Stomach (tissue), 8 donors: ENCODE measurements at regions not wholly inside any gene's neighbourhood (a gene's known extent, or its start where the extent isn't known, plus 50 kb on each side); places are given as distances from the start of the nearest gene placed in this dataset.
"Not testable (repeated sequence)": the region's sequence is repeated elsewhere in the genome, so short reads cannot be mapped to it uniquely, and the experiment has no call there.

Experiments
- DNase-seq, 2 donors: peaks; one replicate each; pipeline versions ENCODE4 v3.0.0 to v3.0.0-alpha.2; 2013 to 2019
- H3K27ac ChIP-seq, 5 donors: fragments of 200-600 bp in 4 of 5; sonication (generic) in 4 of 5; one replicate each; pipeline ENCODE4 v1.5.1; 2013 to 2019; ENCODE audit warnings: mild to moderate bottlenecking in 1 of 5, moderate library complexity in 1 of 5
- H3K27me3 ChIP-seq, 3 donors: fragments of 200-600 bp; sonication (generic); one replicate each; pipeline ENCODE4 v1.5.1; 2017 to 2019; ENCODE audit warnings: mixed run types in 1 of 3
- H3K36me3 ChIP-seq, 4 donors: fragments of 200-600 bp; sonication (generic); 1 replicate in 3 of 4; 2 replicates in 1 of 4; pipeline ENCODE4 v1.5.1; 2016 to 2019
- H3K4me1 ChIP-seq, 4 donors: fragments of 200-600 bp; sonication (generic); one replicate each; pipeline ENCODE4 v1.5.1; 2016 to 2019
- H3K4me3 ChIP-seq, 4 donors: fragments of 200-600 bp; sonication (generic) in 3 of 4; one replicate each; pipeline ENCODE4 v1.5.1; 2016 to 2019; ENCODE audit warnings: mild to moderate bottlenecking in 1 of 4
- H3K9me3 ChIP-seq, 4 donors: fragments of 200-600 bp; sonication (generic); one replicate each; pipeline ENCODE4 v1.5.1; 2016 to 2019
- CTCF ChIP-seq, 7 experiments: fragments of 450-650 bp in 4 of 7; fragments of 200-600 bp in 3 of 7; sonication (generic) in 3 of 7; IDR thresholded peaks; one replicate each; pipeline ENCODE4 v1.5.1; 2016 to 2019; ENCODE audit warnings: antibody characterized with exemption in 7 of 7, control low read depth in 2 of 7, mild to moderate bottlenecking in 1 of 7
- EP300 ChIP-seq: sonication (generic); formaldehyde crosslinking; IDR thresholded peaks from one replicate; pipeline ENCODE4 v1.6.1; 2017; ENCODE audit warnings: antibody characterized with exemption
- POLR2A ChIP-seq, 4 donors: fragments of 450-650 bp; IDR thresholded peaks; one replicate each; pipeline ENCODE4 v1.6.1; 2016; ENCODE audit warnings: antibody characterized with exemption in 4 of 4, control low read depth in 2 of 4, mild to moderate bottlenecking in 1 of 4, moderate library complexity in 1 of 4
- POLR2AphosphoS5 ChIP-seq, 3 donors: sonication (generic); formaldehyde crosslinking; IDR thresholded peaks; one replicate each; pipeline ENCODE4 v1.6.1; 2016; ENCODE audit warnings: antibody characterized with exemption in 3 of 3
- WGBS, 5 donors: extraction: QIAGEN DNeasy Blood & Tissue Kit in 3 of 5; methylation state at CpG; one replicate each; pipeline versions ENCODE4 v1.1.5 to v1.1.7; 2013 to 2018; 5-methylcytosine and 5-hydroxymethylcytosine counted together
- intact Hi-C: fragments of 100-400 bp; cut with DNase I; formaldehyde crosslinking; loops from one replicate; pipeline ENCODE4 v1.15.1; 2023; ENCODE audit warnings: low total_unique reads
- donor health status: healthy with polysubstance abuse.
- donor health status: Bipolar disorder and iron deficiency.
- donor health status: healthy.

DNA sequence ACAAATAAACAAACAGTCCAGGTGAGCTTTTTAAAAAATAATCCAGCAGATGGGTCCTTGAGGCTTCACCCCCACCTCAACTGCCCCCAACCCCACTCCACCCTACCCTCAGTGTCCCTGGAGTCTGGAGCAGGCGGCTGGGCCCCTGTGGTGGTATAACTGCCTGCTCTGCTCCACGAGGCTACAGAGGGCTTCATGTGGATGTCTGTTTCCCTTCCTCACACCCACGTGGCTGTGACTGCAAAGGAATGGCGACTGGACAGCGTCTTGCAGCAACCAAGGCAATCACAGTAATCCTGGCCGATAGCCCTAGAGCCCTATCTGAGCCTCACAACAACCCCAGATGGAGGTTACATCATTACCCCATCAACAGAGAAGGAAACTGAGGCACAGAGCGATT is 76.5 kb downstream of the SLC2A10 start:
- Histone ChIP-seq H3K4me1 (peaks cover 0 to 25% (median 0%) of the 10 kb centered on the region in 4 donors), H3K27ac (peak overlapping the region in 1 of 5 donors; percentile 47), H3K9me3 (no peaks in the 10 kb centered on the region), H3K4me3 (no peak overlapping the region), H3K36me3 (no peaks in the 10 kb centered on the region), H3K27me3 (no peaks in the 10 kb centered on the region)
- intact Hi-C loops = no loop called here
- TF ChIP-seq POLR2AphosphoS5 (IDR thresholded peaks at IDR 0.05) (no peak), EP300 (no peak), CTCF (IDR thresholded peaks at IDR 0.05) (no peak), POLR2A (IDR thresholded peaks at IDR 0.05) (no peak)
- WGBS, 5 donors = 62 to 73% (median 69%) methylated on average over 7 of the region's 7 CpGs
- no peak for DNase-seq

DNA sequence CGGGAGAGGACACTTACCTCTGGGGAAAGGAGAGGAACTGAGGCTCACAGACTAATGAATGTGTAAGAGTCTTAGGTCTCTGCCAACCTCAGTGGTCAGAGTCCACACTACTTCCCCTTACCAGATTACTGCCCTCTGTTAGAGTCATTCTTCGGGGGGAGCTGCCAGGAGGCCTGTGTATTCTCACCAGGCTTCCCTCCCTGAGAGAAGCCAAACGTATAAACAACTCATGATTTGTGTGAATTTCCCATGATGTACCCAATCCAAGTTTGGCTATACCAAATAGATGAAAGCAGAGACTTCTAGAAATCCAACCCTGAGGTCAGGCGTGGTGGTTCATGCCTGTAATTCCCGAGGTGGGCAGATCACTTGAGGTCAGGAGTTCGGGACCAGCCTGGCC is 77.1 kb downstream of the SLC2A10 start:
- no peaks in the 10 kb centered on the region for H3K27me3 ChIP-seq
- intact Hi-C loops = no loop called here
- peaks cover 0 to 25% (median 0%) of the 10 kb centered on the region in 4 donors for H3K4me1 ChIP-seq
- no peak for DNase-seq
- H3K36me3 ChIP-seq = no peaks in the 10 kb centered on the region
- peak overlapping the region in 1 of 5 donors; percentile 47 for H3K27ac ChIP-seq
- no peaks in the 10 kb centered on the region for H3K9me3 ChIP-seq
- TF ChIP-seq CTCF (IDR thresholded peaks at IDR 0.05) = no peak
- TF ChIP-seq POLR2A (IDR thresholded peaks at IDR 0.05) = no peak
- no peak for TF ChIP-seq EP300
- TF ChIP-seq POLR2AphosphoS5 (IDR thresholded peaks at IDR 0.05) = peak in 1 of 3 donors; percentile 42
- 66 to 78% (median 74%) methylated on average over 6 of the region's 6 CpGs for WGBS, 5 donors
- H3K4me3 ChIP-seq = no peak overlapping the region

DNA sequence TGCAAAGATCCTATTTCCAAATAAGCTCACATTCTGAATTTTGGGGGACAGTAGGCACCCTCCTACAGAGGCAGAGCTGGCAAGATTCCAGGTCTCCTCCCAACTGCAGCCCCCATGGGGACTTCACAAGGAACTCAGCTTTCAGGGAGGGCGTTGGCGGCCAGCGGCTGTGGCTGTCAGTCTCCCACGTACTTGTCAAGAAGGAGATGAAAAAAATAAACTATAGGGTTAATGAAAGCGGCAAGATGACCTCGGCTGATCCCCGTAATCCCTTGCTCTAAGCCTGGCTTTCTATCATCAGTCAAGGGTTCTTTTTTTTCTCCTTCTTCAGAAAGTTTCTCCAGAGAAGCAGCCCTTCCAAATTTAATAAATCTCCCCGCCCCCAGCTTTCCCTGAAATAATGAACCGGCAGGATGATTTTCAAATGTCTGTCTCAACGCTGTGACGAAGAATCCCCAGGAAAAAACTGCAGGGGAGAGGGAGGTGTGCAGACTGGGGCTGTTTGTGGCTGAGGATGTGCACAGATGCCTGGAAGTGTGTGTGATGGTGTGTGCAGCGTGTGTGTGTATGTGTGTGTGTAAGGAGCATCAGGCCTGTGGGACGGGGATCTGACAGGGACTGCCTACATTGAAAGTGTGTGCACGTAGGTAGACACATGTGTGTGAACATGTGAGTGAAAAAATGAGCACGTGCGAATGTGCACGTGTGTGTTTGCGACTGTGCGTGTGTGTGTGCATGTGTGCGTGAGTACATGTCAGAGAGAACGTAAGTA is 78.7 kb downstream of the SLC2A10 start:
- peaks cover 0 to 11% (median 0%) of the 10 kb centered on the region in 3 donors for H3K27me3 ChIP-seq
- no peak for DNase-seq
- no peak overlapping the region for H3K4me3 ChIP-seq
- H3K4me1 ChIP-seq = peaks cover 0 to 25% (median 0%) of the 10 kb centered on the region in 4 donors
- 58 to 71% (median 67%) methylated on average over 21 of the region's 21 CpGs for WGBS, 5 donors
- TF ChIP-seq EP300 = no peak
- no peak for TF ChIP-seq POLR2A (IDR thresholded peaks at IDR 0.05)
- no peak for TF ChIP-seq POLR2AphosphoS5 (IDR thresholded peaks at IDR 0.05)
- TF ChIP-seq CTCF (IDR thresholded peaks at IDR 0.05) = no peak
- no peaks in the 10 kb centered on the region for H3K9me3 ChIP-seq
- H3K27ac ChIP-seq = no peak overlapping the region
- intact Hi-C loops = no loop called here
- H3K36me3 ChIP-seq = no peaks in the 10 kb centered on the region

DNA sequence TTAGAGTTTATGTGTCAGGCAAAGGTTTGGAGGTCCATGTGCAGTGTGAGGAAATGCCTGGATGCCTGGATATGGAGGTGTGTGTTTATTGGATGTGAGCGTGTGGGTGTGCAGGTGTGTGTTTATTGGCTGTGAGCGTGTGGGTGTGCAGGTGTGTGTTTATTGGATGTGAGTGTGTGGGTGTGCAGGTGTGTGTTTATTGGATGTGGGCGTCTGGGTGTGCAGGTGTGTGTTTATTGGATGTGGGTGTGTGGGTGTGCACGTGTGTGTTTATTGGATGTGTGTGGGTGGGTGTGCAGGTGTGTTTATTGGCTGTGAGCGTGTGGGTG is 79.3 kb downstream of the SLC2A10 start:
- 75 to 84% (median 80%) methylated on average over 5 of the region's 5 CpGs for WGBS, 5 donors
- H3K27ac ChIP-seq, H3K9me3 ChIP-seq, DNase-seq, H3K4me3 ChIP-seq, H3K36me3 ChIP-seq, intact Hi-C loops: not testable (repeated sequence)
- Histone ChIP-seq H3K27me3 (peaks cover 0 to 16% (median 0%) of the 10 kb centered on the region in 3 donors), H3K4me1 (peaks cover 0 to 25% (median 0%) of the 10 kb centered on the region in 4 donors)

DNA sequence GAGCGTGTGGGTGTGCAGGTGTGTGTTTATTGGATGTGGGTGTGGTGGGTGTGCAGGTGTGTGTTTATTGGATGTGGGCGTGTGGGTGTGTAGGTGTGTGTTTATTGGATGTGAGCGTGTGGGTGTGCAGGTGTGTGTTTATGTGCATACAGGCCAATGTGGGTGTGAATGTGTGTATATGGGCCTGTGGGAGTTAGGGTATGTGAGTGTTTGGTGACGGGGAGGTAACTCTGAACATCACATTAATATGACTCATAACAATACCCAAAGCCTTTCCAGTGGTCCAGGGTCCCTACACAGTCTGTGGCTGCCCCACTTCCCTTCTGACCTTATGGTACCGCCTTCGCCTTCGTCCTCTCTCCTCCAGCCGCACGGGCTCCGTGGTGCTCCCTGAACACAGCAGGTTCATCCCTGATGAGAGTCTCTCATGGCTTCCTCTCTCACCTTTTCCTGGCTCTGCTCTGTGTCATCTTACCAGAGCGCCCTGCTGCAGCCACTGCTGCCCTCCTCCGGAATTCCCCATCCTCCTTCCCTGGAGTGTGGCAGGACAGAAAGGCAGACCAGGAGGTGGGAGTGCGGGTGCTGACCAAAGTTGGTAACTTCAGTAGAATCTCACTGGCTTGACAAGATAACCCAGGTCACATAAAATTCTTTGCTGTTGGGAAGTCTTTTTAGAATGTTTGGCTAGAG is 80.0 kb downstream of the SLC2A10 start:
- intact Hi-C loops = no loop called here
- no peak overlapping the region for H3K27ac ChIP-seq
- H3K36me3 ChIP-seq = no peaks in the 10 kb centered on the region
- H3K27me3 ChIP-seq = peaks cover 0 to 23% (median 0%) of the 10 kb centered on the region in 3 donors
- DNase-seq = no peak
- no peak overlapping the region for H3K4me3 ChIP-seq
- no peak for TF ChIP-seq CTCF (IDR thresholded peaks at IDR 0.05)
- no peak for TF ChIP-seq POLR2AphosphoS5 (IDR thresholded peaks at IDR 0.05)
- no peak for TF ChIP-seq POLR2A (IDR thresholded peaks at IDR 0.05)
- TF ChIP-seq EP300 = no peak
- WGBS, 5 donors = 74 to 88% (median 78%) methylated on average over 13 of the region's 13 CpGs
- no peaks in the 10 kb centered on the region for H3K9me3 ChIP-seq
- peaks cover 0 to 25% (median 0%) of the 10 kb centered on the region in 4 donors for H3K4me1 ChIP-seq
